ENCODE measurements at regions not wholly inside any gene's neighbourhood (a gene's known extent, or its start where the extent isn't known, plus 50 kb on each side); places are given as distances from the start of the nearest gene placed in this dataset.

GRCh38 chr20:40050596-40050995 lies 638.4 kb downstream of the MAFB start:
- Histone ChIP-seq H3K27me3 (ENCODE audit: control insufficient read depth in 1 of 2, insufficient read depth in 2 of 2, low read length in 1 of 2) (no peaks in the 10 kb centered on the region), H3K4me3 (ENCODE audit: low read length in 2 of 2) (no peak overlapping the region), H3K4me1 (ENCODE audit: control insufficient read depth in 1 of 2, insufficient read depth in 2 of 2, low read length in 2 of 2) (no peaks in the 10 kb centered on the region), H3K27ac (ENCODE audit: low read depth in 1 of 2, low read length in 2 of 2) (no peak overlapping the region), H3K9me3 (ENCODE audit: control insufficient read depth, low read length) (peaks cover 1% of the 10 kb centered on the region), H3K36me3 (ENCODE audit: control insufficient read depth in 1 of 2, insufficient read depth in 2 of 2, low read length in 1 of 2) (no peaks in the 10 kb centered on the region)
- ATAC-seq (ENCODE audit: low FRiP score) (no peak), DNase-seq (no peak)
- 96 to 99% methylated on average over 2 of the region's 2 CpGs for WGBS, 2 donors
- intact Hi-C loops (cut with DNase I) = no loop called here

- intact Hi-C loops (cut with DNase I) = no loop called here
- Histone ChIP-seq H3K27ac (ENCODE audit: low read depth in 1 of 2, low read length in 2 of 2) (no peak overlapping the region), H3K27me3 (ENCODE audit: control insufficient read depth in 1 of 2, insufficient read depth in 2 of 2, low read length in 1 of 2) (no peaks in the 10 kb centered on the region), H3K4me1 (ENCODE audit: control insufficient read depth in 1 of 2, insufficient read depth in 2 of 2, low read length in 2 of 2) (no peaks in the 10 kb centered on the region), H3K9me3 (ENCODE audit: control insufficient read depth, low read length) (peaks cover 1% of the 10 kb centered on the region), H3K4me3 (ENCODE audit: low read length in 2 of 2) (no peak overlapping the region), H3K36me3 (ENCODE audit: control insufficient read depth in 1 of 2, insufficient read depth in 2 of 2, low read length in 1 of 2) (no peaks in the 10 kb centered on the region)
- no peak for ATAC-seq (ENCODE audit: low FRiP score)
- DNase-seq = no peak
Observed at GRCh38 chr20:40049854-40050253, 639.2 kb downstream of the MAFB start.

- Histone ChIP-seq H3K4me1 (ENCODE audit: control insufficient read depth in 1 of 2, insufficient read depth in 2 of 2, low read length in 2 of 2) (no peaks in the 10 kb centered on the region), H3K27ac (ENCODE audit: low read depth in 1 of 2, low read length in 2 of 2) (no peak overlapping the region), H3K27me3 (ENCODE audit: control insufficient read depth in 1 of 2, insufficient read depth in 2 of 2, low read length in 1 of 2) (no peaks in the 10 kb centered on the region), H3K9me3 (ENCODE audit: control insufficient read depth, low read length) (no peaks in the 10 kb centered on the region), H3K4me3 (ENCODE audit: low read length in 2 of 2) (no peak overlapping the region), H3K36me3 (ENCODE audit: control insufficient read depth in 1 of 2, insufficient read depth in 2 of 2, low read length in 1 of 2) (no peaks in the 10 kb centered on the region)
- DNase-seq (no peak), ATAC-seq (ENCODE audit: low FRiP score) (no peak)
- WGBS, 2 donors = 83 to 85% methylated on average over 2 of the region's 2 CpGs
- intact Hi-C loops (cut with DNase I) = no loop called here
Observed at GRCh38 chr20:40046703-40047102, 642.3 kb downstream of the MAFB start.

- Histone ChIP-seq H3K36me3 (ENCODE audit: control insufficient read depth in 1 of 2, insufficient read depth in 2 of 2, low read length in 1 of 2) (no peaks in the 10 kb centered on the region), H3K27ac (ENCODE audit: low read depth in 1 of 2, low read length in 2 of 2) (no peak overlapping the region), H3K27me3 (ENCODE audit: control insufficient read depth in 1 of 2, insufficient read depth in 2 of 2, low read length in 1 of 2) (no peaks in the 10 kb centered on the region), H3K4me3 (ENCODE audit: low read length in 2 of 2) (no peak overlapping the region), H3K9me3 (ENCODE audit: control insufficient read depth, low read length) (no peaks in the 10 kb centered on the region), H3K4me1 (ENCODE audit: control insufficient read depth in 1 of 2, insufficient read depth in 2 of 2, low read length in 2 of 2) (no peaks in the 10 kb centered on the region)
- WGBS, 2 donors = 83 to 89% methylated on average over 1 of the region's 1 CpG
- ATAC-seq (ENCODE audit: low FRiP score) (no peak), DNase-seq (no peak)
- intact Hi-C loops (cut with DNase I) = no loop called here
Observed at GRCh38 chr20:40037511-40037910, 651.5 kb downstream of the MAFB start.

GRCh38 chr20:40029589-40029988 lies 659.4 kb downstream of the MAFB start:
- H3K9me3 ChIP-seq (ENCODE audit: control insufficient read depth, low read length) = no peaks in the 10 kb centered on the region
- ATAC-seq (ENCODE audit: low FRiP score) (no peak), DNase-seq (no peak)
- no peaks in the 10 kb centered on the region for H3K36me3 ChIP-seq (ENCODE audit: control insufficient read depth in 1 of 2, insufficient read depth in 2 of 2, low read length in 1 of 2)
- H3K4me3 ChIP-seq (ENCODE audit: low read length in 2 of 2) = no peak overlapping the region
- H3K27ac ChIP-seq (ENCODE audit: low read depth in 1 of 2, low read length in 2 of 2) = no peak overlapping the region
- 85 to 95% methylated on average over 2 of the region's 2 CpGs for WGBS, 2 donors
- H3K27me3 ChIP-seq (ENCODE audit: control insufficient read depth in 1 of 2, insufficient read depth in 2 of 2, low read length in 1 of 2) = no peaks in the 10 kb centered on the region
- intact Hi-C loops (cut with DNase I) = no loop called here
- H3K4me1 ChIP-seq (ENCODE audit: control insufficient read depth in 1 of 2, insufficient read depth in 2 of 2, low read length in 2 of 2) = no peaks in the 10 kb centered on the region

- Histone ChIP-seq H3K9me3 (ENCODE audit: control insufficient read depth, low read length) (peaks cover 1% of the 10 kb centered on the region), H3K4me1 (ENCODE audit: control insufficient read depth in 1 of 2, insufficient read depth in 2 of 2, low read length in 2 of 2) (no peaks in the 10 kb centered on the region), H3K27me3 (ENCODE audit: control insufficient read depth in 1 of 2, insufficient read depth in 2 of 2, low read length in 1 of 2) (no peaks in the 10 kb centered on the region), H3K4me3 (ENCODE audit: low read length in 2 of 2) (no peak overlapping the region), H3K36me3 (ENCODE audit: control insufficient read depth in 1 of 2, insufficient read depth in 2 of 2, low read length in 1 of 2) (no peaks in the 10 kb centered on the region), H3K27ac (ENCODE audit: low read depth in 1 of 2, low read length in 2 of 2) (no peak overlapping the region)
- no peak for ATAC-seq (ENCODE audit: low FRiP score)
- intact Hi-C loops (cut with DNase I) = no loop called here
- no peak for DNase-seq
- 42 to 59% methylated on average over 5 of the region's 5 CpGs for WGBS, 2 donors
Observed at GRCh38 chr20:40019510-40019909, 669.5 kb downstream of the MAFB start.

- Histone ChIP-seq H3K27ac (ENCODE audit: low read depth in 1 of 2, low read length in 2 of 2) (no peak overlapping the region), H3K36me3 (ENCODE audit: control insufficient read depth in 1 of 2, insufficient read depth in 2 of 2, low read length in 1 of 2) (no peaks in the 10 kb centered on the region), H3K4me1 (ENCODE audit: control insufficient read depth in 1 of 2, insufficient read depth in 2 of 2, low read length in 2 of 2) (no peaks in the 10 kb centered on the region), H3K4me3 (ENCODE audit: low read length in 2 of 2) (no peak overlapping the region), H3K9me3 (ENCODE audit: control insufficient read depth, low read length) (peaks cover 1% of the 10 kb centered on the region), H3K27me3 (ENCODE audit: control insufficient read depth in 1 of 2, insufficient read depth in 2 of 2, low read length in 1 of 2) (no peaks in the 10 kb centered on the region)
- intact Hi-C loops (cut with DNase I) = no loop called here
- 49 to 55% methylated on average over 1 of the region's 1 CpG for WGBS, 2 donors
- DNase-seq (no peak), ATAC-seq (ENCODE audit: low FRiP score) (no peak)
Observed at GRCh38 chr20:40017765-40018164, 671.3 kb downstream of the MAFB start.

- Histone ChIP-seq H3K27ac (ENCODE audit: low read depth in 1 of 2, low read length in 2 of 2) (no peak overlapping the region), H3K4me1 (ENCODE audit: control insufficient read depth in 1 of 2, insufficient read depth in 2 of 2, low read length in 2 of 2) (no peaks in the 10 kb centered on the region), H3K4me3 (ENCODE audit: low read length in 2 of 2) (no peak overlapping the region), H3K27me3 (ENCODE audit: control insufficient read depth in 1 of 2, insufficient read depth in 2 of 2, low read length in 1 of 2) (no peaks in the 10 kb centered on the region), H3K36me3 (ENCODE audit: control insufficient read depth in 1 of 2, insufficient read depth in 2 of 2, low read length in 1 of 2) (no peaks in the 10 kb centered on the region), H3K9me3 (ENCODE audit: control insufficient read depth, low read length) (peaks cover 1% of the 10 kb centered on the region)
- ATAC-seq (ENCODE audit: low FRiP score) (no peak), DNase-seq (no peak)
- intact Hi-C loops (cut with DNase I) = no loop called here
- 83 to 89% methylated on average over 4 of the region's 4 CpGs for WGBS, 2 donors
Observed at GRCh38 chr20:40016890-40017289, 672.1 kb downstream of the MAFB start.

GRCh38 chr20:40016392-40016791 lies 672.6 kb downstream of the MAFB start:
- Histone ChIP-seq H3K4me3 (ENCODE audit: low read length in 2 of 2) (no peak overlapping the region), H3K4me1 (ENCODE audit: control insufficient read depth in 1 of 2, insufficient read depth in 2 of 2, low read length in 2 of 2) (no peaks in the 10 kb centered on the region), H3K9me3 (ENCODE audit: control insufficient read depth, low read length) (peaks cover 1% of the 10 kb centered on the region), H3K27me3 (ENCODE audit: control insufficient read depth in 1 of 2, insufficient read depth in 2 of 2, low read length in 1 of 2) (no peaks in the 10 kb centered on the region), H3K27ac (ENCODE audit: low read depth in 1 of 2, low read length in 2 of 2) (no peak overlapping the region), H3K36me3 (ENCODE audit: control insufficient read depth in 1 of 2, insufficient read depth in 2 of 2, low read length in 1 of 2) (no peaks in the 10 kb centered on the region)
- ATAC-seq (ENCODE audit: low FRiP score) (no peak), DNase-seq (no peak)
- WGBS, 2 donors = 47 to 95% methylated on average over 1 of the region's 1 CpG
- intact Hi-C loops (cut with DNase I) = no loop called here
